ENCODE measurements at regions not wholly inside any gene's neighbourhood (a gene's known extent, or its start where the extent isn't known, plus 50 kb on each side); places are given as distances from the start of the nearest gene placed in this dataset.

- TF ChIP-seq CTCF (IDR thresholded peaks at IDR 0.05; ENCODE audit: poor library complexity) (no peak), EZH2 (IDR thresholded peaks at IDR 0.05; ENCODE audit: borderline replicate concordance) (no peak)
These were observed 1661.6 kb downstream of the SUCLG1 start for GRCh38 chr2:82797469-82797868.
